NT2/D1 (cell line): ENCODE measurements at regions not wholly inside any gene's neighbourhood (a gene's known extent, or its start where the extent isn't known, plus 50 kb on each side); places are given as distances from the start of the nearest gene placed in this dataset.
A peak's percentile ranks its signal among the peaks of the same experiment; 100 is the strongest.

ENCODE experiments used
- DNase-seq: peaks from one replicate; pipeline ENCODE4 v3.0.0-alpha.2; 2011; ENCODE audit warnings: low read depth, low spot score
- H3K27me3 ChIP-seq: 2 replicates; pipeline ENCODE4 v1.6.0; 2011; ENCODE audit warnings: mild to moderate bottlenecking; ENCODE audit not compliant: insufficient read length, insufficient read depth
- H3K36me3 ChIP-seq: 2 replicates; pipeline ENCODE4 v1.6.1; 2011; ENCODE audit warnings: mild to moderate bottlenecking, low read length, mixed read lengths; ENCODE audit not compliant: insufficient read depth, insufficient read length
- H3K4me1 ChIP-seq: 2 replicates; pipeline ENCODE4 v1.5.1; 2011; ENCODE audit not compliant: insufficient read depth, insufficient read length
- H3K4me3 ChIP-seq: 2 replicates; pipeline ENCODE4 v1.5.1; 2011; ENCODE audit warnings: low read depth; ENCODE audit not compliant: insufficient read length
- H3K9ac ChIP-seq: 2 replicates; pipeline ENCODE4 v1.6.0; 2011; ENCODE audit warnings: low read depth; ENCODE audit not compliant: insufficient read length
- H3K9me3 ChIP-seq: 2 replicates; pipeline ENCODE4 v1.5.1; 2011; ENCODE audit warnings: mild to moderate bottlenecking, low read length; ENCODE audit not compliant: insufficient read depth
- SUZ12 ChIP-seq: IDR thresholded peaks from 2 replicates; pipeline ENCODE4 v1.6.1; 2011; ENCODE audit not compliant: insufficient read length, insufficient read depth; ENCODE audit errors: extremely low read depth
- YY1 ChIP-seq: IDR thresholded peaks from 2 replicates; pipeline ENCODE4 v1.6.1; 2011; ENCODE audit not compliant: insufficient read length, insufficient read depth
- ZNF274 ChIP-seq: IDR thresholded peaks from 2 replicates; pipeline ENCODE4 v1.6.1; 2011; ENCODE audit warnings: mild to moderate bottlenecking, low read depth, low read length

DNA sequence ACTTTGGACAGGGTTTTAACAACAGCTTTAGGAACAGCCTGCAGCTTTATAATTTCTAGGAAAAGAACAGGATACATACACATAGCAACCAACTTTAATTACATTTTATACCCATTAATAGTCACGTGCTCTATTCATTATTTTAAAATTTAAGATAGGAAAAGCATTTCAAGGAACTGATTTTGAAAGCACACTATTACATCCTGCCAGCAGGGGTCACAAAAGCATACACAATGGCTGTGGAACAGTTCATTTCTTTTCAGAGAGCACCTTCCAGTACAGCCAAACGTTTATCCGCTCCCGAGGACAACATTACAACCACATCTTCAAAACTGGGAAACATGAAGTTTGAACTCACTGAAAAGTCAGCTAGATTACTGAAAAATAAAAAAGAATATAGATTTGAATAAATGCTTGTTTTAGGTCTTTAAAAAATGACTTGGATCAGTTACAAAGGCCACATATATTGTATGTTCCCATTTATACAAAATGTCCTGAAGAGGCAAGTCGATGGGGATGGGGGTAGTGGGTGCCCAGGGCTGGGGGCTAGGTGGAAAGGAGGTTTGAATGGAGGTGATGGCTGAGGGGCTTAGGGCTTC lies 104.6 kb upstream of the EXOC2 start:
- Histone ChIP-seq H3K4me3 (no peak overlapping the region), H3K9me3 (no peaks in the 10 kb centered on the region), H3K9ac (no peak overlapping the region), H3K36me3 (no peaks in the 10 kb centered on the region), H3K4me1 (peaks cover 4% of the 10 kb centered on the region), H3K27me3 (no peaks in the 10 kb centered on the region)
- TF ChIP-seq ZNF274 (no peak), SUZ12 (no peak), YY1 (no peak)
- DNase-seq = peak; percentile 39

DNA sequence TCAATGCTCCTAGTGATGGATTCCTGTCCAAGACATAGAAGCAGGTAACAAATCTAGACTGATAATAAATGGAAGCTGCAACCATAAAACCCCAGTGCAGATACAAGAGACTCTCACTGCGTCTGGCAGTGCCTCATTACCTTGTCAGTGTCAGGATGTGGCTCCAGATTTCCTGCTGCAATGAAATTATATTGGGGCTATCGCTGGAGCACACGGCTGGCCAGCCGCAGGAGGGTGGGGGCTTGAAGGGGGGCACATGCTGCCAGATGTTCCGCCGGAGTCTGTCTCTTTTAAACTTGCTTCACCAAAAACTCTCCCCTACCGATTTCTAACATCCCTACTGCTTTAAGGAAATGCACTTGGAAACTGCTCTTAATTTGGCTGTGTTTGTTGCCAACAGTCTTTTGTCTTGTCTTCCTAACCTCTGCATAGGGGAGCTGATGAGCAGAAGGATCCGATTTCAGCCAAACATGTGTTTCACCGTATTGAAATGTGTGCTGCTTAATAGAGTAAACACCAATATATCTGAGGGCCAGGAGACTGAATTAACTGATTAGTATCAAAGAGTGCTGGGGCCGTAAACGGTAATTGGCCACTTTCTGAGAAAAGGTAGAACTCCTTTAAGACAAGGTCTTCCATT lies 102.2 kb upstream of the EXOC2 start:
- H3K4me1 ChIP-seq = peaks cover 4% of the 10 kb centered on the region
- H3K4me3 ChIP-seq = no peak overlapping the region
- H3K27me3 ChIP-seq = no peaks in the 10 kb centered on the region
- no peaks in the 10 kb centered on the region for H3K9me3 ChIP-seq
- H3K36me3 ChIP-seq = no peaks in the 10 kb centered on the region
- TF ChIP-seq ZNF274 (no peak), YY1 (no peak), SUZ12 (no peak)
- DNase-seq = no peak
- no peak overlapping the region for H3K9ac ChIP-seq

DNA sequence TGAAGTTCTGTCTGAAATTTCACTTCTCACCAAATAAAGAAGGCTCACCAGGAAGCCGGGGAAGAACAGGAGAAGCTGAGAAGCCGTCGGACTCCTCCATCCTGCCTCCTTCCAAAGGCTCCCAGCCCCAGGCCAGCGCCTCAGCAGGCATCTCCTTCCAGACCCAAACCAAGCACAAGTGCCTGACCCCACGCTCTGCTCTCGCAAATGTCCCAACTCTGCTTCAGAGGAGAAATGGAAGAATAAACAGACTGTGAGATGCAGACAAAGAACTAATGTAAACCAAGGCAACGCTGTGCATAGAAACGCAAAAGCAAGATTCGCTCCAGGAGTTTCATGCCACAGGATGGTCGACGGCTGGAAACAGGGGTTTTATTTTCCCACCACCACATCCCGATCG lies 100.3 kb upstream of the EXOC2 start:
- Histone ChIP-seq H3K27me3 (no peaks in the 10 kb centered on the region), H3K4me3 (no peak overlapping the region), H3K9ac (no peak overlapping the region), H3K36me3 (no peaks in the 10 kb centered on the region), H3K4me1 (peaks cover 2% of the 10 kb centered on the region), H3K9me3 (no peaks in the 10 kb centered on the region)
- no peak for TF ChIP-seq SUZ12
- no peak for TF ChIP-seq ZNF274
- TF ChIP-seq YY1 = no peak
- DNase-seq = no peak

DNA sequence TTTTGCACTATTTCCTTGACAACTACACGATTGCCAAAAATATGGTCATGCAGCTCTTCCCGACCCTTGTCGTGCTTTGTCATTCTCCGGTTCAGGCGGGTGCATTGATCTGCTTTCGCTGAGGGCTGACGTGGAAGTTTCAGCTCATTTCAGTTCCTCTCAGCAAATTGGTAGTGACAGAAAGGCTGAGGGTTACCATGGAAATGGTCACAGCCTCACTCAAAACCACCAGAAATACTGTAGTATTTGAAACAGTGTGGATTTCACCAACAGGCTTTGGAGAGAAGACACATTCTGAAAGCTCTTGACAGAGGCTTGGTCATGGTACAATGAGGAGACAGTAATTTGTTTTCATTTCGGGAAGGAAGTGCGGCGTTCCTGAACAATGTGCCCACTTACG lies 99.7 kb upstream of the EXOC2 start:
- TF ChIP-seq ZNF274 = no peak
- no peak for TF ChIP-seq SUZ12
- no peak for TF ChIP-seq YY1
- Histone ChIP-seq H3K9me3 (no peaks in the 10 kb centered on the region), H3K9ac (no peak overlapping the region), H3K36me3 (no peaks in the 10 kb centered on the region), H3K27me3 (no peaks in the 10 kb centered on the region), H3K4me1 (peaks cover 2% of the 10 kb centered on the region), H3K4me3 (no peak overlapping the region)
- DNase-seq = no peak

DNA sequence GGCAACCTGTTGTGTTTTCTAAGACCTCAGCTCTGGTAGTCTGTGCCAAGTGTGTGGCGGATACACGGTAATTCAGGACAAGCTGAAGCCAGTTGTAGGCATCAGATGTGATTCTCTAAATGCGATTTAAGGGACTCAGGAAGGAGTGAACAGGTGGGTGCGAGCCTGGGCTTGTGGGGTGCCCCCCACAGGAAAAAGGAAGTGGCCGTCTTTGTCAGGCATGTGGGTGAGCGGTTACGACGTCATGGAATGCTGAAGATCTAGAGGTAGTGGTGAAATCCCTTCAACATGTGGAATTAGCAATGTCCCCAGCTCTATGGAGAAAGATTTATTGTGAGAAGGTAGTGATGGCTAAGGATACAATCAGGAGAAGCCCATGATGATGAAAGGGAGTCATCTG lies 95.1 kb upstream of the EXOC2 start:
- H3K4me3 ChIP-seq = no peak overlapping the region
- H3K9ac ChIP-seq = no peak overlapping the region
- DNase-seq = no peak
- no peaks in the 10 kb centered on the region for H3K4me1 ChIP-seq
- no peaks in the 10 kb centered on the region for H3K36me3 ChIP-seq
- TF ChIP-seq SUZ12 (no peak), YY1 (no peak), ZNF274 (no peak)
- H3K27me3 ChIP-seq = no peaks in the 10 kb centered on the region
- H3K9me3 ChIP-seq = no peaks in the 10 kb centered on the region

DNA sequence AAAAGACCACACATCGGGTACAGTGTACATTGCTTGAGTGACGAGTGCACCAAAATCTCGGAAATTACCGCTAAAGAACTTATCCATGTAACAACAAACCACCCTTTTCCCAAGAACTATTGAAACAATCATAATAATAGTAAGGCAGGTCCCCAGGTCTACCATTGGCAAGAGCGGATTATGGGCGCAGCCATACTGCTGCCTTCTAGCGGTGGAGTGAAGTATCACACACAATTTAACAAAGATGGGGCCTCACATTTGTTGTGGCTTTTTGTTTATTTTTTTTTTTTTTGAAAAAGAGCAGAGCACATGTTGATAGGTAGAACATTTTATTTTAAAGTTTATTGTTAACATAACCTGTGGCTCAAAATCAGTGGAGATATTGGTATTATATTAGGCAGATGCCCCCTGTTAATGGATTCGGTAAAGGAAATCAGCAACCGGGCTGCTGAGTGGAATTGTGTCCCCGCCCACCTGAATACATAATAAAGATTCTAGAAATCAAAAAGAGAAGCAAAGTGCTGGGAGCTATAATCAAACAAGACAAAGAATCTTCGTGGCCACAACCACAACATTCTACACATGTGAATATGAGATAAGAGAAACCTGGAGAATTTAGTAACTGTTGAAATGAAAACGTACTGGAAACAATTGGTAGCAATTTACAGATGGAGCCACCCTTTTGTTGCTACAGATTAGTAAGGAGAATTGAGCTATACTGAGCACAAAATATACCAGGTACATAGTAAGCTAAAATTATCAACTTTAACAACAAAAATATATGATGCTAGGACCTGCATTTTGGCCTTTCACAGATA lies 94.2 kb upstream of the EXOC2 start:
- no peak overlapping the region for H3K9ac ChIP-seq
- no peaks in the 10 kb centered on the region for H3K4me1 ChIP-seq
- TF ChIP-seq ZNF274 (no peak), YY1 (no peak), SUZ12 (no peak)
- H3K27me3 ChIP-seq = no peaks in the 10 kb centered on the region
- H3K9me3 ChIP-seq = no peaks in the 10 kb centered on the region
- H3K4me3 ChIP-seq = no peak overlapping the region
- no peak for DNase-seq
- H3K36me3 ChIP-seq = no peaks in the 10 kb centered on the region
